ENCODE measurements at regions not wholly inside any gene's neighbourhood (a gene's known extent, or its start where the extent isn't known, plus 50 kb on each side); places are given as distances from the start of the nearest gene placed in this dataset.

- H3K27me3 ChIP-seq (ENCODE audit: insufficient read depth, poor library complexity, severe bottlenecking) = no peaks in the 10 kb centered on the region
- no peak for DNase-seq (ENCODE audit: low read depth in 1 of 2, low spot score in 1 of 2)
- no peak overlapping the region for H3K4me3 ChIP-seq (replicated peaks; ENCODE audit: insufficient read depth, low read length)
- TF ChIP-seq CTCF (IDR thresholded peaks at IDR 0.05; ENCODE audit: insufficient read depth, low read length) (no peak), GABPA (IDR thresholded peaks at IDR 0.05; ENCODE audit: low read depth) (no peak), SPI1 (IDR thresholded peaks at IDR 0.05; ENCODE audit: borderline replicate concordance, low read depth) (no peak), REST (IDR thresholded peaks at IDR 0.05; ENCODE audit: insufficient replicate concordance, low read depth) (no peak), POLR2AphosphoS5 (IDR thresholded peaks at IDR 0.05; ENCODE audit: low read depth) (no peak)
- no peak overlapping the region for H3K27ac ChIP-seq (replicated peaks)
These were observed 358.6 kb downstream of the IRX1 start for GRCh38 chr5:3954199-3954598.

- TF ChIP-seq SPI1 (IDR thresholded peaks at IDR 0.05; ENCODE audit: borderline replicate concordance, low read depth) = no peak
- no peak for TF ChIP-seq CTCF (IDR thresholded peaks at IDR 0.05; ENCODE audit: insufficient read depth, low read length)
- TF ChIP-seq POLR2AphosphoS5 (IDR thresholded peaks at IDR 0.05; ENCODE audit: low read depth) = no peak
- no peak for TF ChIP-seq REST (IDR thresholded peaks at IDR 0.05; ENCODE audit: insufficient replicate concordance, low read depth)
- no peak for TF ChIP-seq GABPA (IDR thresholded peaks at IDR 0.05; ENCODE audit: low read depth)
- no peak overlapping the region for H3K4me3 ChIP-seq (replicated peaks; ENCODE audit: insufficient read depth, low read length)
- no peak for DNase-seq (ENCODE audit: low read depth in 1 of 2, low spot score in 1 of 2)
- no peak overlapping the region for H3K27ac ChIP-seq (replicated peaks)
- no peaks in the 10 kb centered on the region for H3K27me3 ChIP-seq (ENCODE audit: insufficient read depth, poor library complexity, severe bottlenecking)
These were observed 359.0 kb downstream of the IRX1 start for GRCh38 chr5:3954633-3955032.

GRCh38 chr5:3957658-3958057 lies 362.0 kb downstream of the IRX1 start:
- TF ChIP-seq GABPA (IDR thresholded peaks at IDR 0.05; ENCODE audit: low read depth) (no peak), POLR2AphosphoS5 (IDR thresholded peaks at IDR 0.05; ENCODE audit: low read depth) (no peak), SPI1 (IDR thresholded peaks at IDR 0.05; ENCODE audit: borderline replicate concordance, low read depth) (no peak), REST (IDR thresholded peaks at IDR 0.05; ENCODE audit: insufficient replicate concordance, low read depth) (no peak), CTCF (IDR thresholded peaks at IDR 0.05; ENCODE audit: insufficient read depth, low read length) (no peak)
- H3K27ac ChIP-seq (replicated peaks) = no peak overlapping the region
- no peak overlapping the region for H3K4me3 ChIP-seq (replicated peaks; ENCODE audit: insufficient read depth, low read length)
- no peak for DNase-seq (ENCODE audit: low read depth in 1 of 2, low spot score in 1 of 2)
- H3K27me3 ChIP-seq (ENCODE audit: insufficient read depth, poor library complexity, severe bottlenecking) = no peaks in the 10 kb centered on the region
